A673 (cell line): ENCODE measurements at regions not wholly inside any gene's neighbourhood (a gene's known extent, or its start where the extent isn't known, plus 50 kb on each side); places are given as distances from the start of the nearest gene placed in this dataset.

ENCODE experiments used
- EZH2 ChIP-seq: fragments of 200-600 bp; sonication (generic); IDR thresholded peaks from 2 replicates; pipeline ENCODE4 v1.6.1; 2017; ENCODE audit warnings: borderline replicate concordance, low read depth, mild to moderate bottlenecking, mixed read lengths, antibody characterized with exemption, low read length; ENCODE audit not compliant: poor library complexity, severe bottlenecking
- TF ChIP-seq, protein P1 (sequence below): fragments of 300-800, 200-600 bp; sonication (generic); conservative IDR thresholded peaks from 2 replicates; pipeline ENCODE4 v1.5.1; 2017; ENCODE audit warnings: low read depth, mild to moderate bottlenecking, antibody characterized with exemption, low read length, moderate library complexity, mixed read lengths

DNA sequence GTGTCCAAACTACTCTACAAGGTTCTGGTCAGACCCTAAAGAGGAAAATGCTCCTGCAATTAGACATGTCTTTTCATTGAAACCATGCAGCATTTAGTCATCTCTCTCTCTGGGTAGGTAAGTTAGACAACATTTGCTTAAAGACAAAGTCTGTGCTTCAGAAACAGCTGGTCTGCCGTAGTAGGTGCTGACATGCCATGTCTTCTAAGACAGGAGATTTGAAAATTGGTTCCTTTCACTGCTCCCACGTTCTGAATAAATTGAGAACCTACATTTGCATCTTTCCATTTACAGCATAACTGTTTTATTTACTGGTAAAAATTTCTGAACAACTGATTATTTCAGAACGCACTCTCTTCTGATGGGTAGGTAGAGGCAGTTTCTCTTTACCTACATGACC, 494.0 kb downstream of the EFNB2 start:
- TF ChIP-seq, protein P1, sequence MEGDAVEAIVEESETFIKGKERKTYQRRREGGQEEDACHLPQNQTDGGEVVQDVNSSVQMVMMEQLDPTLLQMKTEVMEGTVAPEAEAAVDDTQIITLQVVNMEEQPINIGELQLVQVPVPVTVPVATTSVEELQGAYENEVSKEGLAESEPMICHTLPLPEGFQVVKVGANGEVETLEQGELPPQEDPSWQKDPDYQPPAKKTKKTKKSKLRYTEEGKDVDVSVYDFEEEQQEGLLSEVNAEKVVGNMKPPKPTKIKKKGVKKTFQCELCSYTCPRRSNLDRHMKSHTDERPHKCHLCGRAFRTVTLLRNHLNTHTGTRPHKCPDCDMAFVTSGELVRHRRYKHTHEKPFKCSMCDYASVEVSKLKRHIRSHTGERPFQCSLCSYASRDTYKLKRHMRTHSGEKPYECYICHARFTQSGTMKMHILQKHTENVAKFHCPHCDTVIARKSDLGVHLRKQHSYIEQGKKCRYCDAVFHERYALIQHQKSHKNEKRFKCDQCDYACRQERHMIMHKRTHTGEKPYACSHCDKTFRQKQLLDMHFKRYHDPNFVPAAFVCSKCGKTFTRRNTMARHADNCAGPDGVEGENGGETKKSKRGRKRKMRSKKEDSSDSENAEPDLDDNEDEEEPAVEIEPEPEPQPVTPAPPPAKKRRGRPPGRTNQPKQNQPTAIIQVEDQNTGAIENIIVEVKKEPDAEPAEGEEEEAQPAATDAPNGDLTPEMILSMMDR = no peak
- no peak for TF ChIP-seq EZH2
